Spleen (tissue), 11 donors: ENCODE measurements at regions not wholly inside any gene's neighbourhood (a gene's known extent, or its start where the extent isn't known, plus 50 kb on each side); places are given as distances from the start of the nearest gene placed in this dataset.

Experiments used
- DNase-seq: peaks from one replicate; pipeline ENCODE4 v3.0.0-alpha.2; 2020
- H3K27ac ChIP-seq, 8 donors: fragments of 200-600 bp; sonication (generic) in 7 of 8; 1 replicate in 4 of 8; 2 replicates in 4 of 8; pipeline versions ENCODE4 v1.5.0 to v1.8.0; 2016 to 2021; ENCODE audit warnings: inconsistent platforms in 4 of 8, mild to moderate bottlenecking in 4 of 8, moderate library complexity in 1 of 8
- H3K27me3 ChIP-seq, 7 donors: fragments of 200-600 bp; sonication (generic) in 6 of 7; replicated peaks in 1 of 7; 1 replicate in 4 of 7; 2 replicates in 3 of 7; pipeline versions ENCODE4 v1.5.0 to v1.8.0; 2016 to 2021; ENCODE audit warnings: inconsistent platforms in 3 of 7, mild to moderate bottlenecking in 1 of 7
- H3K36me3 ChIP-seq, 6 donors: fragments of 200-600 bp; sonication (generic) in 5 of 6; 1 replicate in 4 of 6; 2 replicates in 2 of 6; pipeline versions ENCODE4 v1.5.0 to v1.8.0; 2016 to 2021; ENCODE audit warnings: inconsistent platforms in 2 of 6
- H3K4me1 ChIP-seq, 6 donors: fragments of 200-600 bp; sonication (generic) in 5 of 6; 1 replicate in 3 of 6; 2 replicates in 3 of 6; pipeline versions ENCODE4 v1.5.0 to v1.8.0; 2016 to 2021; ENCODE audit warnings: inconsistent platforms in 3 of 6
- H3K4me3 ChIP-seq, 8 donors: fragments of 200-600 bp; sonication (generic) in 7 of 8; 1 replicate in 4 of 8; 2 replicates in 4 of 8; pipeline versions ENCODE4 v1.5.0 to v1.8.0; 2016 to 2021; ENCODE audit warnings: inconsistent platforms in 4 of 8, mild to moderate bottlenecking in 4 of 8, moderate library complexity in 2 of 8
- H3K9me3 ChIP-seq, 8 donors: fragments of 200-600 bp; sonication (generic) in 7 of 8; 1 replicate in 4 of 8; 2 replicates in 4 of 8; pipeline versions ENCODE4 v1.5.0 to v1.8.0; 2016 to 2021; ENCODE audit warnings: inconsistent platforms in 4 of 8
- POLR2A ChIP-seq, 3 donors: fragments of 450-650 bp; IDR thresholded peaks; one replicate each; pipeline ENCODE4 v1.5.1; 2017; ENCODE audit warnings: antibody characterized with exemption in 3 of 3, mild to moderate bottlenecking in 1 of 3
- POLR2AphosphoS5 ChIP-seq, 3 donors: sonication (generic); formaldehyde crosslinking; IDR thresholded peaks; one replicate each; pipeline ENCODE4 v1.5.1; 2017; ENCODE audit warnings: antibody characterized with exemption in 3 of 3
- WGBS, 5 donors: extraction: QIAGEN DNeasy Blood & Tissue Kit in 3 of 5; methylation state at CpG; one replicate each; pipeline versions ENCODE4 v1.1.5 to v1.1.7; 2013 to 2018; 5-methylcytosine and 5-hydroxymethylcytosine counted together
- intact Hi-C: fragments of 100-400 bp; cut with DNase I; formaldehyde crosslinking; loops from one replicate; pipeline ENCODE4 v1.15.0; 2023; ENCODE audit warnings: low total_unique reads
- TF ChIP-seq, protein P1 (sequence below), 11 experiments: fragments of 200-600 bp in 7 of 11; fragments of 450-650 bp in 4 of 11; sonication (generic) in 4 of 11; IDR thresholded peaks in 8 of 11; conservative IDR thresholded peaks in 3 of 11; 1 replicate in 7 of 11; 2 replicates in 4 of 11; pipeline versions ENCODE4 v1.4.0 to v1.8.0; 2016 to 2021; ENCODE audit warnings: antibody characterized with exemption in 11 of 11, inconsistent platforms in 4 of 11, mild to moderate bottlenecking in 1 of 11
- donor health status: healthy with polysubstance abuse.
- donor health status: DM: no; HTN: no; CAD: no; lungs with moderate emphysema.
- donor health status: DM: no; HTN: no; CAD: no.
- donor health status: Bipolar disorder and iron deficiency.
- donor health status: healthy.
- donor health status: DM: no; HTN: no; CAD: no.
- donor health status: DM: yes; HTN: yes; CAD: no.

DNA sequence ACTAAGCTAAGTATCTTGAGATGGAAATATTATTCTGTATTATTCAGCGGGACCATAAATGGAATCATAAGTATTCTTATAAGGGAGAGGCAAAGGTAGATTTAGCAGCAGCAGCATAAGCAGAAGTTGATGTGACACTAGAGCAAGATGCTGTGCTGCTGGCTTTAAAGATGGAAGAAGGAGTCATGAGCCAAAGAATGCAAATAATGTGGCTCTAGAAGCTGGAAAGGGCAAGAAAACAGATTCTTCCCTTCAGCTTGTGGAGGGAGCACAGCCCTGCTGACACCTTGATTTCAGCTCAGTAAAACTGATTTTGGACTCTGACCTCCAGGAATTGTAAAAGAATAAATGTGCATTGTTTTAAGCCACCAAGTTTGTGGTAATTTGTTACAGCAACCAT is 144.2 kb upstream of the ANKRD28 start:
- no peaks in the 10 kb centered on the region for H3K4me1 ChIP-seq
- H3K4me3 ChIP-seq, result no peak overlapping the region
- TF ChIP-seq, protein P1, sequence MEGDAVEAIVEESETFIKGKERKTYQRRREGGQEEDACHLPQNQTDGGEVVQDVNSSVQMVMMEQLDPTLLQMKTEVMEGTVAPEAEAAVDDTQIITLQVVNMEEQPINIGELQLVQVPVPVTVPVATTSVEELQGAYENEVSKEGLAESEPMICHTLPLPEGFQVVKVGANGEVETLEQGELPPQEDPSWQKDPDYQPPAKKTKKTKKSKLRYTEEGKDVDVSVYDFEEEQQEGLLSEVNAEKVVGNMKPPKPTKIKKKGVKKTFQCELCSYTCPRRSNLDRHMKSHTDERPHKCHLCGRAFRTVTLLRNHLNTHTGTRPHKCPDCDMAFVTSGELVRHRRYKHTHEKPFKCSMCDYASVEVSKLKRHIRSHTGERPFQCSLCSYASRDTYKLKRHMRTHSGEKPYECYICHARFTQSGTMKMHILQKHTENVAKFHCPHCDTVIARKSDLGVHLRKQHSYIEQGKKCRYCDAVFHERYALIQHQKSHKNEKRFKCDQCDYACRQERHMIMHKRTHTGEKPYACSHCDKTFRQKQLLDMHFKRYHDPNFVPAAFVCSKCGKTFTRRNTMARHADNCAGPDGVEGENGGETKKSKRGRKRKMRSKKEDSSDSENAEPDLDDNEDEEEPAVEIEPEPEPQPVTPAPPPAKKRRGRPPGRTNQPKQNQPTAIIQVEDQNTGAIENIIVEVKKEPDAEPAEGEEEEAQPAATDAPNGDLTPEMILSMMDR (IDR thresholded peaks at IDR 0.05 in 8 of 11, conservative IDR thresholded peaks at IDR 0.05 in 3 of 11), result no peak
- no peak for TF ChIP-seq POLR2AphosphoS5 (IDR thresholded peaks at IDR 0.05)
- no peak for TF ChIP-seq POLR2A (IDR thresholded peaks at IDR 0.05)
- DNase-seq, result no peak
- peaks cover 0 to 9% (median 2%) of the 10 kb centered on the region in 8 donors for H3K9me3 ChIP-seq
- H3K27ac ChIP-seq, result no peak overlapping the region
- WGBS, 5 donors, result 90 to 100% (median 98%) methylated on average over 1 of the region's 1 CpG
- no peaks in the 10 kb centered on the region for H3K36me3 ChIP-seq
- intact Hi-C loops, result no loop called here
- H3K27me3 ChIP-seq, result no peaks in the 10 kb centered on the region

DNA sequence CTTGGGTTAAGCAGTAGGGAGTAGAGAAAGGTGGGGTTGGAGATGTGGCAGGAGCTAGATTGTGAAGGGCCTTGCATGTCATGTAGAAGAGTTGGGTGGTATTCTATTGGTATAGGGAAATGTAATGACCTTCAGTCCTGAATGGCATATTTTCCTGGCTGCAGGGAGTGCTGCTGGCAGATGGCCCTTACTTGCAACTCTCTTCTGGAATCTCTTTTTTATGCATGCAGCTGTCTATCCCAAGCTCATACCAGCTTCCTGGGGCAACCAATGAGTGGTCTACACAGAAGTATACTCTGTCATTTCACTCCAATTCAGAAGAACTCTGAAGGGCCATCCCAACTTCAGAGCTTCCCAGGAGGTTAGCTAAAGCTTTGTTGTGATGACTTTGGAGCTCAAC is 144.7 kb upstream of the ANKRD28 start:
- Histone ChIP-seq H3K4me1 (no peaks in the 10 kb centered on the region), H3K4me3 (no peak overlapping the region), H3K27ac (no peak overlapping the region), H3K36me3 (no peaks in the 10 kb centered on the region), H3K27me3 (no peaks in the 10 kb centered on the region), H3K9me3 (peaks cover 0 to 9% (median 2%) of the 10 kb centered on the region in 8 donors)
- TF ChIP-seq POLR2AphosphoS5 (IDR thresholded peaks at IDR 0.05) (no peak), POLR2A (IDR thresholded peaks at IDR 0.05) (no peak)
- TF ChIP-seq, protein P1 (IDR thresholded peaks at IDR 0.05 in 8 of 11, conservative IDR thresholded peaks at IDR 0.05 in 3 of 11), result no peak
- intact Hi-C loops, result no loop called here
- DNase-seq, result no peak

DNA sequence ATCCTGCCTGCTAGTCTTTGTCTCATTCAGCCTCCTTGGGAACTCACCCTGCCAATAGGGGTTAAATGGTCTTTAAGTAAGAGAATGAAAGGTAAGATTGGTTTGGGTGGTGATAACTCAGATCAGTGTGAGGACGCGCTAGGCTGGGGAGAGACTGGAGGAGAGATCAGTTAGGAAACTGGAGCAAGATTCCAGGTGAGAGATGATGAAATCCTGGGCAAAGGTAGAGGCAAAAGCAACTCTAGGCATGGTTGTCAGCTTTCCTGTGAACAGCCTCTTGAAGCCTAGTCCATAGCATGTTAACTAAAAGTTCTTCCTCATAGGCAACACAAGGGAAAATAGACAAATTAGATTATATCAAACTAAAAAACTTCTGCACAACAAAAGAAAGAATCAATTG is 145.2 kb upstream of the ANKRD28 start:
- Histone ChIP-seq H3K27me3 (no peaks in the 10 kb centered on the region), H3K4me3 (no peak overlapping the region), H3K4me1 (no peaks in the 10 kb centered on the region), H3K9me3 (peaks cover 0 to 9% (median 2%) of the 10 kb centered on the region in 8 donors), H3K27ac (no peak overlapping the region), H3K36me3 (no peaks in the 10 kb centered on the region)
- WGBS, 5 donors, result 96 to 100% (median 98%) methylated on average over 2 of the region's 2 CpGs
- DNase-seq, result no peak
- TF ChIP-seq POLR2A (IDR thresholded peaks at IDR 0.05), result no peak
- intact Hi-C loops, result no loop called here

DNA sequence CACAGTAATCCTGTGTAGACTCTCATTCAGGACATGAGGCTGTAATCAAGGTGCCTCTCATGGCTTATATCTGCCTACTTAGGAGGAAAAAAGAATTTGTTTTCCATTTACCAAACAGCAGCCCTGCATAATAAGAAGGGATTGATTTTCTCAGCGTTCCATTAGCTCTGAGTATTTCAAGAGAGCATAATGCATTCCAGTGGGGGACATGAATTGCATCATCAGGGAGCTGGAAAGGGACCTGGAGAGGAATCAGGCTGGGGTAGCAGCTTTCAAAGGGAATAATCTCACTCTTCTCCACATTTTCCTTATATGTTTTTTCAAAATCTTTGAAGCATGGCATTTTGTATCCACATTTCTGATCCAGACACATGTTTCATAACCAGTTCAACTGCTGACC is 150.6 kb upstream of the ANKRD28 start:
- Histone ChIP-seq H3K4me1 (no peaks in the 10 kb centered on the region), H3K4me3 (no peak overlapping the region), H3K36me3 (no peaks in the 10 kb centered on the region), H3K9me3 (no peaks in the 10 kb centered on the region), H3K27me3 (no peaks in the 10 kb centered on the region), H3K27ac (no peak overlapping the region)
- no peak for TF ChIP-seq POLR2A (IDR thresholded peaks at IDR 0.05)
- TF ChIP-seq POLR2AphosphoS5 (IDR thresholded peaks at IDR 0.05), result no peak
- TF ChIP-seq, protein P1 (IDR thresholded peaks at IDR 0.05 in 8 of 11, conservative IDR thresholded peaks at IDR 0.05 in 3 of 11), result no peak
- 79 to 92% (median 82%) methylated on average over 1 of the region's 1 CpG for WGBS, 5 donors
- intact Hi-C loops, result no loop called here
- DNase-seq, result no peak

DNA sequence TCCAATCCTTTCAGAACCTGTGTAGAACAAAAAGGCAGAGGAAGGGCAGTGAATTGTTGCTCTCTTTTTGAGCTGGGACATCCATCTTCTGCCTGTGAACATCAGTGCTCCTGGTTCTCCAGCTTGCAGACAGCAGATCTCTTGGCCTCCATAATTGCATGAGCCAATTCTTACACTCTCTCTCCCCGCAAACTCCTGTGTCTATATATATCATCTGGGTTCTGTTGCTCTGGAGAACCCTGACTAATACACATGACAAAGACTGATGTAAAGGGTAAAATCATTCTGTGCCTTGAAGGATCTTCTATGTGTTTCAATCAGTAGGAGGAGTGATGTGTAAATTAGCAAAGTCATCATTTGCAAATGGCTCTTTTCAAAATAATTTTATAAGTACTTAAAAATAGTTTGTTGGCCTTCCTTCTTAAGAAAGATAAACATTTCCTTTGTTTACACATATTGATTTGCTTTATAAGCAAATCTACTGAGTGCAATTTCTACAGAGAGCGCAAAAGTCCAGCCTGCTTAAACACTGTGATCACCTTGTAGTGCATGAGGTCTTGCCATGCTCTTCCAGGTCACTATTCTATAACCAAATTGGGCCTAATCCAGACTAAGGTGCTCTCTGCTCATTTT is 154.9 kb upstream of the ANKRD28 start:
- TF ChIP-seq, protein P1 (IDR thresholded peaks at IDR 0.05 in 8 of 11, conservative IDR thresholded peaks at IDR 0.05 in 3 of 11), result no peak
- TF ChIP-seq POLR2A (IDR thresholded peaks at IDR 0.05) (no peak), POLR2AphosphoS5 (IDR thresholded peaks at IDR 0.05) (no peak)
- intact Hi-C loops, result no loop called here
- Histone ChIP-seq H3K4me1 (no peaks in the 10 kb centered on the region), H3K27ac (no peak overlapping the region), H3K27me3 (no peaks in the 10 kb centered on the region), H3K9me3 (no peaks in the 10 kb centered on the region), H3K36me3 (no peaks in the 10 kb centered on the region), H3K4me3 (no peak overlapping the region)
- 93 to 99% (median 96%) methylated on average over 2 of the region's 2 CpGs for WGBS, 5 donors
- no peak for DNase-seq
